Heart left ventricle (tissue), 16 donors: ENCODE measurements at regions not wholly inside any gene's neighbourhood (a gene's known extent, or its start where the extent isn't known, plus 50 kb on each side); places are given as distances from the start of the nearest gene placed in this dataset.
"Not testable (repeated sequence)": the region's sequence is repeated elsewhere in the genome, so short reads cannot be mapped to it uniquely, and the experiment has no call there.

ENCODE experiments used
- ATAC-seq, 4 donors: fragments of 200-7000 bp; cut with Tn5 transposase; one replicate each; pipeline ENCODE4 v1.9.1; 2020 to 2022; ENCODE audit warnings: moderate library complexity in 4 of 4, mild to moderate bottlenecking in 3 of 4, moderate number of reproducible peaks in 1 of 4
- DNase-seq, 5 donors: peaks; one replicate each; pipeline ENCODE4 v3.0.0-alpha.2; 2020
- H3K27ac ChIP-seq, 12 donors: fragments of 200-600 bp; sonication (generic) in 4 of 12; one replicate each; pipeline versions ENCODE4 v1.5.0 to v1.8.0; 2016 to 2022; ENCODE audit warnings: mild to moderate bottlenecking in 2 of 12
- H3K27me3 ChIP-seq, 9 donors: fragments of 200-600 bp; sonication (generic) in 2 of 9; one replicate each; pipeline versions ENCODE4 v1.5.1 to v1.8.0; 2016 to 2022; ENCODE audit warnings: mild to moderate bottlenecking in 3 of 9
- H3K36me3 ChIP-seq, 9 donors: fragments of 200-600 bp; sonication (generic) in 2 of 9; one replicate each; pipeline versions ENCODE4 v1.5.0 to v1.8.0; 2018 to 2022; ENCODE audit warnings: mild to moderate bottlenecking in 2 of 9
- H3K4me1 ChIP-seq, 12 donors: fragments of 200-600 bp; sonication (generic) in 4 of 12; one replicate each; pipeline versions ENCODE4 v1.5.0 to v1.8.0; 2016 to 2022; ENCODE audit warnings: mild to moderate bottlenecking in 3 of 12
- H3K4me3 ChIP-seq, 12 donors: fragments of 200-600 bp; sonication (generic) in 4 of 12; one replicate each; pipeline versions ENCODE4 v1.5.0 to v1.8.0; 2017 to 2022; ENCODE audit warnings: mild to moderate bottlenecking in 9 of 12, moderate library complexity in 4 of 12
- H3K9me3 ChIP-seq, 12 donors: fragments of 200-600 bp; sonication (generic) in 4 of 12; one replicate each; pipeline versions ENCODE4 v1.5.0 to v1.8.0; 2016 to 2022; ENCODE audit warnings: mild to moderate bottlenecking in 1 of 12
- CTCF ChIP-seq, 12 donors: fragments of 200-600 bp; sonication (generic) in 4 of 12; IDR thresholded peaks; one replicate each; pipeline versions ENCODE4 v1.5.0 to v1.8.0; 2018 to 2022; ENCODE audit warnings: antibody characterized with exemption in 12 of 12, mild to moderate bottlenecking in 5 of 12
- POLR2A ChIP-seq, 2 donors: fragments of 450-650 bp; IDR thresholded peaks; one replicate each; pipeline ENCODE4 v1.6.1; 2017; ENCODE audit warnings: antibody characterized with exemption in 2 of 2, mild to moderate bottlenecking in 2 of 2, moderate library complexity in 2 of 2
- WGBS, 4 donors: extraction: QIAGEN DNeasy Blood & Tissue Kit in 2 of 4; methylation state at CpG; one replicate each; pipeline versions ENCODE4 v1.1.5 to v1.1.7; 2013 to 2018; 5-methylcytosine and 5-hydroxymethylcytosine counted together
- intact Hi-C, 10 donors: fragments of 100-400 bp; cut with DNase I; formaldehyde crosslinking; loops; one replicate each; pipeline versions ENCODE4 v1.11.1 to v1.14.2; 2022
- donor health status: ischemic (EF 13 %, LVEDD 7.1; RV severe dilation, severe dysfunction).
- donor health status: healthy with polysubstance abuse.
- donor health status: DM: no; HTN: yes; CAD: no.
- donor health status: DM: no; HTN: no; CAD: no.
- donor health status: ischemic (EF 25% LVEDD 6.9; RV normal size, moderate dysfunction).
- donor health status: ischemic (EF 25% LVEDD 5.7; RV mildly dilated, moderate dysfunction).
- donor health status: healthy.
- donor health status: DM: yes; HTN: yes; CAD: no.
- donor health status: ischemic (EF 35%, LVEDD 5.7; RV mildly dilated, moderate dysfunction).
- donor health status: nonischemic (EF 11% LVEDD 7.7; RV severe dilation, severe dysfunction).
- donor health status: DM: yes; HTN: yes; CAD: no.
- donor health status: PGD.
- donor health status: ischemic (EF 29% LVEDD 5.4; RV normal size, mild dysfunction).
- donor health status: nonischemic (EF 23%, LVEDD 6.1; RV moderate dilation, normal function).

GRCh38 chr13:65353951-65354350 is 1876.2 kb downstream of the PCDH9 start:
- DNase-seq: no peak
- Histone ChIP-seq H3K27ac (no peak overlapping the region), H3K9me3 (peaks cover 0 to 19% (median 3%) of the 10 kb centered on the region in 12 donors), H3K27me3 (no peaks in the 10 kb centered on the region), H3K4me3 (no peak overlapping the region), H3K4me1 (no peaks in the 10 kb centered on the region), H3K36me3 (no peaks in the 10 kb centered on the region)
- no peak for ATAC-seq
- WGBS, 4 donors: 80 to 93% (median 87%) methylated on average over 2 of the region's 2 CpGs
- intact Hi-C loops: no loop called here
- TF ChIP-seq POLR2A (IDR thresholded peaks at IDR 0.05): no peak
- TF ChIP-seq CTCF (IDR thresholded peaks at IDR 0.05): no peak

GRCh38 chr13:65353150-65353549 is 1877.0 kb downstream of the PCDH9 start:
- H3K27me3 ChIP-seq, DNase-seq, H3K36me3 ChIP-seq, H3K4me1 ChIP-seq, intact Hi-C loops, ATAC-seq, H3K4me3 ChIP-seq, H3K27ac ChIP-seq: not testable (repeated sequence)
- WGBS, 4 donors: 79 to 85% (median 80%) methylated on average over 1 to 3 of the region's 3 CpGs
- H3K9me3 ChIP-seq: peaks cover 0 to 18% (median 3%) of the 10 kb centered on the region in 12 donors

- no peak overlapping the region for H3K27ac ChIP-seq
- intact Hi-C loops: no loop called here
- ATAC-seq: no peak
- H3K4me1 ChIP-seq: no peaks in the 10 kb centered on the region
- TF ChIP-seq CTCF (IDR thresholded peaks at IDR 0.05) (no peak), POLR2A (IDR thresholded peaks at IDR 0.05) (no peak)
- no peaks in the 10 kb centered on the region for H3K36me3 ChIP-seq
- H3K4me3 ChIP-seq: no peak overlapping the region
- DNase-seq: no peak
- peaks cover 0 to 14% (median 0%) of the 10 kb centered on the region in 12 donors for H3K9me3 ChIP-seq
- no peaks in the 10 kb centered on the region for H3K27me3 ChIP-seq
- WGBS, 4 donors: 90 to 96% (median 93%) methylated on average over 2 of the region's 2 CpGs
Observed at GRCh38 chr13:65347420-65348030, 1882.6 kb downstream of the PCDH9 start.

GRCh38 chr13:65343898-65344663 is 1886.1 kb downstream of the PCDH9 start:
- WGBS, 4 donors: 0 to 43% (median 19%) methylated on average over 1 of the region's 1 CpG
- Histone ChIP-seq H3K27ac (no peak overlapping the region), H3K4me1 (no peaks in the 10 kb centered on the region), H3K4me3 (no peak overlapping the region), H3K27me3 (no peaks in the 10 kb centered on the region), H3K36me3 (no peaks in the 10 kb centered on the region), H3K9me3 (peaks cover 0 to 14% (median 0%) of the 10 kb centered on the region in 12 donors)
- ATAC-seq (no peak), DNase-seq (no peak)
- TF ChIP-seq POLR2A (IDR thresholded peaks at IDR 0.05): no peak
- no peak for TF ChIP-seq CTCF (IDR thresholded peaks at IDR 0.05)
- intact Hi-C loops: loop anchor here in 1 of 10 donors (5.0 kb wide), 1 partner anchor 42 kb away; no protein-coding TSS in a partner anchor
